Naive thymus-derived CD4-positive, alpha-beta T cell (primary cell): ENCODE measurements at regions not wholly inside any gene's neighbourhood (a gene's known extent, or its start where the extent isn't known, plus 50 kb on each side); places are given as distances from the start of the nearest gene placed in this dataset.

Source experiments
- ATAC-seq: fragments of 150-1000 bp; cut with Tn5 transposase; 2 replicates; pipeline ENCODE4 v1.10.0; 2021; ENCODE audit warnings: mild to moderate bottlenecking, moderate library complexity
- CTCF ChIA-PET: fragments of 350-600 bp; sonication (Branson Sonifier 250); formaldehyde crosslinking; loops from one replicate; lab custom pipeline; 2021; ENCODE audit warnings: antibody characterized with exemption; lab: Charles Lee
- POLR2A ChIA-PET: fragments of 350-600 bp; sonication (Branson Sonifier 250); formaldehyde crosslinking; loops from one replicate; lab custom pipeline; 2021; ENCODE audit warnings: antibody characterized with exemption, inconsistent platforms; lab: Charles Lee
- DNase-seq, 9 donors: peaks; one replicate each; pipeline versions ENCODE4 v3.0.0 to v3.0.0-alpha.2; 2020 to 2022; ENCODE audit warnings: mixed read lengths in 1 of 9
- H3K27ac ChIP-seq: one replicate; pipeline ENCODE4 v1.7.0; 2013; ENCODE audit warnings: mild to moderate bottlenecking, low read depth, low read length, moderate library complexity
- H3K27me3 ChIP-seq, 2 donors: one replicate each; pipeline ENCODE4 v1.7.0; 2013; ENCODE audit warnings: low read length in 2 of 2, mild to moderate bottlenecking in 2 of 2, moderate library complexity in 2 of 2; ENCODE audit not compliant: control insufficient read depth in 2 of 2, insufficient read depth in 2 of 2
- H3K36me3 ChIP-seq, 3 experiments: 1 replicate in 2 of 3; 2 replicates in 1 of 3; pipeline ENCODE4 v1.7.0; 2013; ENCODE audit warnings: low read length in 3 of 3, mild to moderate bottlenecking in 3 of 3, moderate library complexity in 1 of 3; ENCODE audit not compliant: insufficient read depth in 3 of 3, control insufficient read depth in 2 of 3
- H3K4me1 ChIP-seq, 2 donors: one replicate each; pipeline ENCODE4 v1.7.0; 2013; ENCODE audit warnings: low read length in 2 of 2, mild to moderate bottlenecking in 2 of 2, moderate library complexity in 1 of 2; ENCODE audit not compliant: control insufficient read depth in 2 of 2, insufficient read depth in 2 of 2
- H3K4me3 ChIP-seq: 2 replicates; pipeline ENCODE4 v1.7.0; 2013; ENCODE audit warnings: mild to moderate bottlenecking, low read length
- H3K9me3 ChIP-seq, 3 experiments: 1 replicate in 2 of 3; 2 replicates in 1 of 3; pipeline ENCODE4 v1.7.0; 2013; ENCODE audit warnings: low read length in 3 of 3; ENCODE audit not compliant: control insufficient read depth in 2 of 3
- H3K27ac Mint-ChIP-seq, 9 donors: one replicate each; pipeline ENCODE4 v1.8.0; 2020 to 2022; ENCODE audit warnings: mixed read lengths in 9 of 9, mild to moderate bottlenecking in 8 of 9, moderate library complexity in 5 of 9, inconsistent platforms in 2 of 9
- H3K27me3 Mint-ChIP-seq, 5 donors: one replicate each; pipeline ENCODE4 v1.8.0; 2021 to 2022; ENCODE audit warnings: mixed read lengths in 5 of 5, mild to moderate bottlenecking in 1 of 5
- H3K36me3 Mint-ChIP-seq, 5 donors: one replicate each; pipeline ENCODE4 v1.8.0; 2020 to 2022; ENCODE audit warnings: mixed read lengths in 5 of 5, mild to moderate bottlenecking in 3 of 5, inconsistent platforms in 1 of 5
- H3K4me1 Mint-ChIP-seq, 7 donors: one replicate each; pipeline ENCODE4 v1.8.0; 2020 to 2022; ENCODE audit warnings: mixed read lengths in 7 of 7, mild to moderate bottlenecking in 3 of 7, inconsistent platforms in 1 of 7
- H3K4me3 Mint-ChIP-seq, 10 donors: one replicate each; pipeline ENCODE4 v1.8.0; 2020 to 2022; ENCODE audit warnings: mild to moderate bottlenecking in 10 of 10, mixed read lengths in 10 of 10, moderate library complexity in 6 of 10, inconsistent platforms in 2 of 10
- H3K9me3 Mint-ChIP-seq, 11 donors: one replicate each; pipeline ENCODE4 v1.8.0; 2020 to 2022; ENCODE audit warnings: mixed read lengths in 11 of 11, mild to moderate bottlenecking in 4 of 11, inconsistent platforms in 1 of 11, moderate library complexity in 1 of 11
- intact Hi-C, 2 donors: fragments of 100-400 bp; cut with micrococcal nuclease; formaldehyde crosslinking; loops; one replicate each; pipeline ENCODE4 v1.15.1; 2023

DNA sequence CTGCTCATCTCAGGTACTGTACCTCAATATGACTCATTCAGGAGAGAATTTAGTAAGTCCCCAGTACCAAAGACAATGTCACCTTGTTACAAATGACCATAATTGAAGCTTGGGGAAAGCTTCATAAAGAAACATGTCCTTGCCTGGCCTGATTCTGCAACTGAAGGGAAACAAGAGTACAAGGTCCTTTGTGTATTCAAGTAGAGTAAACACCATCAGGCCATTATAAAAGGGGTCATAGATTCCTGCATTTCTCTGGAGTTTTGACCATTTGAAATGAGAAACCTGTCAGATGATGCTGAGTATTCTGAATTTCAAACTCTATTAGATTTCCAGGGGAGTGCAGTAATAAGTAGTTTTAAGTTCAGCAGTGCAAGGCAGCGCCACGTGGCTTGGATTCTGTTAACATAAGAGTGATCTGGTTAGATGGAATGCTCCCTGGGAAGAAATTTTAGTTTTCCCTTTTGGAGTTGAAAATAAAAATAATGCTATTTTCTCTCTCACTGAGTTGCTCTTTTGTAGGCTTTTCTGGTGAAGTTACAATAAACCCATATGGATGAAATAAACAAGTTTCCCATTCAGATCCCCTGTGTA lies 1054.3 kb downstream of the EPHA7 start:
- ChIA-PET POLR2A (no interaction called here), CTCF (no interaction called here)
- Mint-ChIP-seq H3K4me3 (no peak overlapping the region), H3K4me1 (no peaks in the 10 kb centered on the region), H3K36me3 (no peaks in the 10 kb centered on the region), H3K27me3 (no peaks in the 10 kb centered on the region), H3K27ac (no peak overlapping the region), H3K9me3 (peaks cover 0 to 15% (median 2%) of the 10 kb centered on the region in 11 donors)
- Histone ChIP-seq H3K27me3 (no peaks in the 10 kb centered on the region), H3K9me3 (peaks cover 0 to 4% (median 0%) of the 10 kb centered on the region in 3 experiments), H3K4me1 (no peaks in the 10 kb centered on the region), H3K27ac (no peak overlapping the region), H3K36me3 (no peaks in the 10 kb centered on the region), H3K4me3 (no peak overlapping the region)
- DNase-seq (no peak), ATAC-seq (no peak)
- intact Hi-C loops = no loop called here

DNA sequence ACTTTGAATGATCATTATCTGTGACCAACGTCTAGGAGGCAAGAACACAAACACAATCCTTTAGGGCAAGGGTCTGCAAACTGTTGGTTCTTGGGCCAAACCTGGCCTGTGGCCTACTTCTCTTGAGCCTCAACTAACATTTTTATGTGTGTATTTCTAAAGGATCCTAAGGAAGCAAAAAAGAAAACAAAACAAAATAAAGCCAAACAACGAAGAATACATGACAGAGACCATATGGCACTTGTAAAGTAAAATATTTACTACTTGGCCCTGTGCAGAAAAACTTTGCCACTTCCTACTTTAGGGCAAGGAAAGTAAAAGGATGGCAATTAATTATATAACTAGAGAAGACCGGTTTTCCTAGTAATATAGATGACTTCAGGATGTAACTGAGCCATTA lies 1056.2 kb downstream of the EPHA7 start:
- Mint-ChIP-seq H3K4me3 (no peak overlapping the region), H3K9me3 (peaks cover 0 to 15% (median 2%) of the 10 kb centered on the region in 11 donors), H3K36me3 (no peaks in the 10 kb centered on the region), H3K27ac (no peak overlapping the region), H3K27me3 (no peaks in the 10 kb centered on the region), H3K4me1 (no peaks in the 10 kb centered on the region)
- no peaks in the 10 kb centered on the region for H3K9me3 ChIP-seq
- DNase-seq (no peak), ATAC-seq (no peak)
- CTCF ChIA-PET = no interaction called here
- intact Hi-C loops = no loop called here
- H3K36me3 ChIP-seq = no peaks in the 10 kb centered on the region
- no peaks in the 10 kb centered on the region for H3K4me1 ChIP-seq
- no peak overlapping the region for H3K27ac ChIP-seq
- H3K27me3 ChIP-seq = no peaks in the 10 kb centered on the region
- H3K4me3 ChIP-seq = no peak overlapping the region
- POLR2A ChIA-PET = no interaction called here

DNA sequence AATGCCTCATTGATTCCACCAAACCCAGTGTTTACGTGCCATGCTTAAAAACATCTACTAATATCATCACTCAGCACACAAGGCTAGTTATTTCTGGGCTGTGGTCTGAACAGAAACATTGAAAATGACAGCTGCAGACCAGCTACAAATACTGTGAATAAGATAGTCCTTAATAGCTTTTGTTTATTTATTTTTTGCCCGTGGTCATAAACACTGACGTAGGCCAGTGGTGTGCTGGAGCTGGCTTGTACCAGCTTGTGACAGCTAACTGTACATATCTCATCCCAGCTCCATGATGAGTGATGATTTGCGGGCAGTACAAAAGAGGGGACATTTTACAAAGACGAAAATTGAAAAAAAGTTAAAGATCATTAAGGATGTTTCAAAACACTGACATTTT lies 1057.0 kb downstream of the EPHA7 start:
- intact Hi-C loops = no loop called here
- CTCF ChIA-PET = no interaction called here

DNA sequence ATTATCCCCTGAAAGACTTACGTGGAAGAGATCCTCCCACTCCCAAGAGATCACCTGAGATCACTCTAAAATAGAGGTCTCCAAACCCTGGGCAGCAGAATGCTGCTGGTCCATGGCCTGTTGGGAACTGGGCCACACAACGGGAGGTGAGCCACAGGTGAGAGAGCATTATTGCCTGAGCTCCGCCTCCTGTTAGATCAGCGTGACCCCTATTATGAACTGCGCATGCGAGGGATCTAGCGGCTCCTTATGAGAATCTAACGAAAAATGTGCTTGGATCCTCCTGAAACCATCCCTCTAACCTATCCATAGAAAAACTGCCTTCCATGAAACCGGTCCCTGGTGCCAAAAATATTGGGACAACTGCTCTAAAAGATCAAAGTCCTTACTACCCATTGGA lies 1057.4 kb downstream of the EPHA7 start:
- H3K4me1 Mint-ChIP-seq = no peaks in the 10 kb centered on the region
- Histone ChIP-seq H3K4me1 (no peaks in the 10 kb centered on the region), H3K4me3 (no peak overlapping the region), H3K27ac (no peak overlapping the region), H3K36me3 (no peaks in the 10 kb centered on the region), H3K27me3 (no peaks in the 10 kb centered on the region), H3K9me3 (no peaks in the 10 kb centered on the region)
- intact Hi-C loops = no loop called here
- H3K36me3 Mint-ChIP-seq = no peaks in the 10 kb centered on the region
- ChIA-PET POLR2A (no interaction called here), CTCF (no interaction called here)
- peaks cover 0 to 15% (median 2%) of the 10 kb centered on the region in 11 donors for H3K9me3 Mint-ChIP-seq
- no peak for ATAC-seq
- no peak overlapping the region for H3K27ac Mint-ChIP-seq
- H3K4me3 Mint-ChIP-seq = no peak overlapping the region
- no peak for DNase-seq
- no peaks in the 10 kb centered on the region for H3K27me3 Mint-ChIP-seq

More for the DNA sequence above, 1057.0 kb downstream of the EPHA7 start:
- Mint-ChIP-seq H3K27ac (no peak overlapping the region), H3K27me3 (no peaks in the 10 kb centered on the region), H3K9me3 (peaks cover 0 to 15% (median 2%) of the 10 kb centered on the region in 11 donors), H3K36me3 (no peaks in the 10 kb centered on the region), H3K4me1 (no peaks in the 10 kb centered on the region), H3K4me3 (no peak overlapping the region)
- DNase-seq = no peak
- no peaks in the 10 kb centered on the region for H3K4me1 ChIP-seq
- no peaks in the 10 kb centered on the region for H3K27me3 ChIP-seq
- H3K36me3 ChIP-seq = no peaks in the 10 kb centered on the region
- no peak overlapping the region for H3K4me3 ChIP-seq
- POLR2A ChIA-PET = no interaction called here
- no peak for ATAC-seq
- H3K9me3 ChIP-seq = no peaks in the 10 kb centered on the region
- no peak overlapping the region for H3K27ac ChIP-seq

DNA sequence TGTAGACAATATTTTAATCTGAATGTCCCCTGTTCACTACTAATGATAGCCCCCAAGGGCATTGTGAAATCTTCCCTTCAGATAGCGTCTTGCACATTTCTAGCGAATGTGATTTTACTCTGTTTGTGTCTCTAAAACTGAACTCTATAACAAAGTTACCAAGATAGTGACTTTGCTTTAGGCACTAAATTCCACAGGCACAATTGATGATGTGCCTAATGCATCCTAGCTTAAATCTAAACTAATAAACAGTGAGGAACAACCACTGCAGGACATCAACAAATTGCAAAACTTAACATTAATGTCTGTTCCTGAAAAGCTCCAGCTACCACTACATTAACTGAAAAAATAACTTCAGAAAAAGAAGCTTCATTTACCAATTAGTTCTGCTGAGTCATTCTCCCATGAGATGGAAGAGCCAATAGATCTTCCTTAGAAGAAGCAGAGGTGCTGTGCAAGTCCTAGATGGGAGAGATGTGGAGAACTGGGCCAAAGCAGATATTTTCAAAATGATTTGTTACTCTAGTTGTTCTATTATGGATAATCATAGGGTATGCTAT lies 1065.0 kb downstream of the EPHA7 start:
- Histone ChIP-seq H3K9me3 (no peaks in the 10 kb centered on the region), H3K4me1 (no peaks in the 10 kb centered on the region), H3K36me3 (no peaks in the 10 kb centered on the region), H3K27me3 (no peaks in the 10 kb centered on the region), H3K27ac (no peak overlapping the region), H3K4me3 (no peak overlapping the region)
- DNase-seq (no peak), ATAC-seq (no peak)
- peaks cover 0 to 7% (median 3%) of the 10 kb centered on the region in 11 donors for H3K9me3 Mint-ChIP-seq
- no peak overlapping the region for H3K27ac Mint-ChIP-seq
- intact Hi-C loops = no loop called here
- no peaks in the 10 kb centered on the region for H3K4me1 Mint-ChIP-seq
- POLR2A ChIA-PET = no interaction called here
- H3K27me3 Mint-ChIP-seq = no peaks in the 10 kb centered on the region
- H3K36me3 Mint-ChIP-seq = no peaks in the 10 kb centered on the region
- no peak overlapping the region for H3K4me3 Mint-ChIP-seq
- CTCF ChIA-PET = no interaction called here

DNA sequence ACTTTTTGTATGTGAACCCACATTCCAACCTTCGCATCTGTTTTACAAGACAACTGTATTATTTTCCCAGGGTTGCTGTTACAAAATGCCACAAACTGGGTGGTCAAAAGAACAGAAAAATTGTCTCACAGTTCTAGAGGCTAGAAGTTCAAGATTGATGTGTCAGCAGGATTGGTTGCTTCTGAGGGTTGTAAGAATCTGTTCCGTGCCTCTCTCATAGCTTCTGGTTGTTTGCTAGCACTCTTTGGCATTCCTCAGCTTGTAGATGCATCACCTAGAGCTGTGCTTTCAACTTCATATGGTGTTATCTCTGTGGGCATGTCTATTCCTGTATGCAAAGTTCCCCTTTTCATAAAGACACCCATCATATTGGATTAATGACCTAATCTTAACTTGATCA lies 1067.2 kb downstream of the EPHA7 start:
- Mint-ChIP-seq H3K4me1 (no peaks in the 10 kb centered on the region), H3K36me3 (no peaks in the 10 kb centered on the region), H3K9me3 (peaks cover 0 to 7% (median 3%) of the 10 kb centered on the region in 11 donors), H3K27ac (no peak overlapping the region), H3K27me3 (no peaks in the 10 kb centered on the region), H3K4me3 (no peak overlapping the region)
- no peaks in the 10 kb centered on the region for H3K9me3 ChIP-seq
- ATAC-seq (no peak), DNase-seq (no peak)
- ChIA-PET POLR2A (no interaction called here), CTCF (no interaction called here)
- H3K4me1 ChIP-seq = no peaks in the 10 kb centered on the region
- H3K27ac ChIP-seq = no peak overlapping the region
- intact Hi-C loops = no loop called here
- H3K4me3 ChIP-seq = no peak overlapping the region
- H3K27me3 ChIP-seq = no peaks in the 10 kb centered on the region
- no peaks in the 10 kb centered on the region for H3K36me3 ChIP-seq

DNA sequence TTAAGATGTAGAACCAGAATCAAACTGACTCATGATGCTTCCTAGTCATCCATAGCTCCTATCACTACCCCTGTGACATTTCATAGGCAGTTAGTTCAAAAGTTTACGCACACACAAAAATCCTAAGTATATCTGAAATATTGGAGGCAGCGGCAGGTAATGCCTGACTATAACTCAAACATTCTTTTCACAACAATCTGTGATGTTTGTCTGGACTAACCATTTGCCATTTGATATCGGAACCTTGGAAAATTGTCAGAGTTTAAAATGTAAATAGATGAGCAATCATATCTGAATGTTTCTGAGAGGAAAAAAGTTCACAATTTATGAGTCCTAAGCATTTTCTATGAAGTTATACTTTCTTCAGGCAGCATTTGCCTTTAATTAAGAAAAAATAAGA lies 1078.2 kb downstream of the EPHA7 start:
- Histone ChIP-seq H3K4me1 (no peaks in the 10 kb centered on the region), H3K27ac (no peak overlapping the region), H3K9me3 (no peaks in the 10 kb centered on the region), H3K36me3 (no peaks in the 10 kb centered on the region), H3K27me3 (no peaks in the 10 kb centered on the region), H3K4me3 (no peak overlapping the region)
- Mint-ChIP-seq H3K9me3 (peaks cover 0 to 5% (median 0%) of the 10 kb centered on the region in 11 donors), H3K36me3 (no peaks in the 10 kb centered on the region), H3K4me1 (no peaks in the 10 kb centered on the region), H3K4me3 (no peak overlapping the region), H3K27ac (no peak overlapping the region), H3K27me3 (no peaks in the 10 kb centered on the region)
- intact Hi-C loops = no loop called here
- DNase-seq = no peak
- POLR2A ChIA-PET = no interaction called here
- CTCF ChIA-PET = no interaction called here
- ATAC-seq = no peak
